Amniotic stem cell (primary cell): ENCODE measurements at regions not wholly inside any gene's neighbourhood (a gene's known extent, or its start where the extent isn't known, plus 50 kb on each side); places are given as distances from the start of the nearest gene placed in this dataset.
"Not testable (repeated sequence)": the region's sequence is repeated elsewhere in the genome, so short reads cannot be mapped to it uniquely, and the experiment has no call there.

Experiments used
- DNase-seq: peaks from one replicate; lab custom pipeline; 2025; lab: John Stamatoyannopoulos, UW

DNA sequence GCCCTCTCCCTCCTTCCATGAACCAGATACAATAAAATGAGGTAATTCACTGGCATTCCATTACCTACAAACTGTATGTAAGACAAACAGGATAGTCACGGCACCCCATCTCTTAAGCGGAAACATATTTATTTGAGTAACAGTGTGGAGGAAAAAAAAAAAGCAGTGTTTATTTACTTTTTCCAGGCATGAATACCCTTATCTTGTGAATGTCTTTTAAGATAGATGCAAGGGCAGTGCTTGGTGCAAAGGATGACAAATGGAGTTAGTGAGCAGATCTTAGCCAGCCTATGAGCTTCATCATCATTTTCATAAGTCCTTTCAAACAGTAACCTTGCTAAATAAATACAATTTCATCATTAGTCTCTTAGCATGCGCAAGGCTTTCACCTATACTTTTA lies 1661.8 kb upstream of the SPRY2 start:
- no peak for DNase-seq

DNA sequence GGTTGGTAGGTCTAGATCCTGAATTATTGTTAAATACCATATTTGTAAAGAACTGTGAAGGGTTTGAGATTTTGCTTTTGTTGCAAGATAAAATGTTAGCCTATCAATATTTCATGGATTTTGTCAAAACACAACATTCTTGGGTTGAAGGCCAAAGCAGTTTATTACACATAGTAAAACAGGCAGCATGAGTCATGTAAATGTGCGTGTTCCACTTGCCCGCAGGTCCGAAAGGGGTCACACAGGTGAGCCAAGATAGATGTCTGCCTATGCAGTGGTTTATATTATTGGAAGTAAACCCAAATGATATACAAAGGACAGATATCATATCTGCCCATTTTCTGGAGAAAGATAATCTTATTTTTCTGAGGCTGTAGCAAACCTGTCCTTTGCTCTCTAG lies 1654.4 kb upstream of the SPRY2 start:
- no peak for DNase-seq

DNA sequence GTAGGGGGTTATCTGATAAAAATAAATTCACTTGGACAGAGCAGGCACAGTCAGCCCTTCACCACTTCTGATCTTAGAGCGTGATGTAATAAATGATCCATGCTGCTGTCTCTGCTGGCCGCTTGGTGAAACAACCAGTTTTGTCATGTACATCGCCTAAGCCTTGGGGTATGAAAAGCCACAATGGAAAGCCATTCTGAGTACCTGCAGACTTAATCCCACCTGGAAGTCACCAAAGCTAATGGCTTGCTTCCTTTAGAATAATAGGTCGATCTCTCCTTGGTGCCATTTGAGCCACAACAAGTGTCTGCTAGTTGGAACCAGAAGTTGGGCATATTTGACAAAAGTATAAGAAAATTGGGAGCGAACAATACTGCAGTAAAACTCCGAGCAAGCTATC lies 1649.7 kb upstream of the SPRY2 start:
- DNase-seq = no peak

DNA sequence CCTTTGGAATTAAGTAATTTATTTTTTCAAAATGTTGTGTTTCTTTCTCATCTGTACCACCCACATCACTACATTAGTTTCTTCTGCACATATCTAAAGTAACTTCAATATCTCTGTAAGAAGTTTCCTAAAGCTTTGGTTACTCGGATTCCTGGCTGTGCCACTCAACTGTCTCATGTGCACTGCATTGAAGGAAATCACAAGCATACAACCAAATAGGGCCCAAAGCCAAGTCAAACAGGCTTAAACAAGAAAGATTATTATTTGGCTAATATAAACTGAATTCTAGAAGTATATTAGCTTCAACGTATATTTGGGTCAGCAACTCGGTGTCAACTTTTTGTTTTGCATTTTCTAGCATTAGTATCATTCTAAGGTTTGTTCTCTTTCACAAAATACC lies 1647.6 kb upstream of the SPRY2 start:
- DNase-seq = no peak

DNA sequence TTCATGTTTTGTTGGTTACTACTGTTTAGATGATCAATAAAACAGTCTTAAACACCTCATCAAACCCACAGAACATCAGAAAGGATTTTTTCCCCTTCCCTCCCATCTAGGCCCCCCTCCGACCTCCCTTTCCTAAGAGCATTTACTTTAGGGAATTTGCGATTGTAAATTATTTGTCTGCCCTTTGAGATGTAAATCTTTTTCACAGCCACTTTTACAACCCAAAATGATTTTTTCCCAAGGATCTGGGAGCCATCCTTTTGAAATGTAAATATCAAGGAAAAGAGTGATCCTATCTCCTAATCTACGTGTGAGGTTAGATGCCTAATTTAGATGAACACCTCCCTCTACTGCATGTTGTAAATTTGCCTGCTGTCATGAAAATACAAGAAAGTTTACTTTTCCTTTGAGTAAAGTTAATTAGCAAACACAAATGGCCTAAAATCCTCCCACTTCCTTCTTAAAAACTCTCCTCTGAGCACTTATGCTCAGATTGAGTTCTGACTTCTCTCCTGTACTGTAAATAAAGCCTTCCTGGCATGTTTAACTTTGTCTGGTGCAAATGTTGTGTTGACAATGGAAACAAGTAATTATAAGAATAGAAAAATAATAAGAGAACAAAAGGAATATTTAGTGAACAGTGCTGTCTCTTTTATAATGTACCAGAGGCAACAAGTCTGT lies 1646.9 kb upstream of the SPRY2 start:
- no peak for DNase-seq

DNA sequence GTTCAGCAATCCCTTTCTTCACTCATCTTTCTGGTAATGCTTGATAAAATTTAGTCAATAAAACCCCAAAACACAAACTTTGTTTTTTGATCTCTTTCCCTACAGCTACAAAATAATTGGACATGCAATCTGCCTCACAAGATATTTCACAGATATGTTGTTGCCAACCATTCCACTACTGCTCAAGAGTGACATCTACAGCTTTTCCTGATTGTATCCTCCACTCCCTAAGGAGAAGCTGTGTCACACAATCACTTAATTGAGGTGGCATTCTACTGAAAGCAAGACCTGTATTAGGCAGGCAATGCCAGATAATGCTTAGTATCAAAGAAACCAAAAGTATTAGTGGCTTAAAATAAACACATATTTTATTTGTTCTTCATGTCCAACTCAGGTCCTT lies 1646.2 kb upstream of the SPRY2 start:
- no peak for DNase-seq

DNA sequence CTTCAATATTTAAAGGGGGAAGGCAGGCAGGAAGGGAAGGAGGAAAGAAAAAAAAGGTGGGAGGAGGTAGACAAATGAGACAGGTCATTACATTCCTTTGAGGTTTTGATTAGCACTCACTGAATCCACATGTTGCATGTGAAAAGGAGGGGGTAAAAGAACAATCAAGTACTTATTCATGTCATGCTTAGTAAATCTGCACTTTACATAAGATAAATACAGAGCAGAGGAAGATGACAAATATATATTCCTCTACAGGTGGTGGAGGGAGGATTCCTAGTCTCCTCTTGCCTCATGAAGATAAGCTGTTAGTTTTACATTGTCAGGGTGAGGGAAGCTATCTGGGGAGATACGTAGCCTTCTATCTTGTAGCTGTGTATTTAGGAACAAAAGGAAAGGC lies 1645.4 kb upstream of the SPRY2 start:
- DNase-seq = no peak

DNA sequence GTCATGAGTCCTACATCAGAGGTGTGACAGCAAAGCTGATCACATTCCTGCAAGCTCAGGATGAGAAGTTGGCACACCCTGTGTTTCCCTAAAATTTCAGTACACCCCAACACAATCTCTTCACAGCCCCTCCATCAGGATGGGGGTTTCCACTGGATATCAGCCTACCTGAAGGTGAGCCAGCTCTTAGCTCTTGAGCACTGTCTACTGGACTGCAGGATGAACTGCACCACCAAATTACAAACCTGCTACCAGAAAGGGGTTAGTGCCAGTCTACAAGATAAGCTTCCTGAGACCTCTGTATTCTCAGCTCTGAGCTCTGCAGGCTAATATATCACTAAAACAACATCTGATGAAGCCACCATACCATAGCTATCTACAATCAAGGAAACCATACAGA lies 1616.2 kb upstream of the SPRY2 start:
- no peak for DNase-seq

DNA sequence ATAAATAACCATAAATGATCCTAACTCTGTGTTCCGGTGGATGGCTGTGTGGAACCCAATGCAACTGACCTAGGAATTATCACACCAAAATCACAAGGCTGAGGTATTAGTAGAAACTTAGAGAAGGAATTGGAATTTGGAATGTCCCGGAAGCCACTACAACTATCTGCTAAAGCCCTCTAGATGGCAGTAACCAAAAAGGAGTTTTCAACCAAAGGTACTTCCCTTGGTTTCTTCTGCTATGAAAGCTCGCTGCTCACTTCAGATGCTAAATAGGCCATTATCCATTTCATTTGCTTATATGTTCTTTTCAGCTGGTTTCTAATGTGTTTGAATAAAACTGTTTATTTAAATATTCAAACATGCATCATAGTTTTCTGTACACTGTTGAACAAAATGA lies 1589.1 kb upstream of the SPRY2 start:
- peak; percentile 17 for DNase-seq

DNA sequence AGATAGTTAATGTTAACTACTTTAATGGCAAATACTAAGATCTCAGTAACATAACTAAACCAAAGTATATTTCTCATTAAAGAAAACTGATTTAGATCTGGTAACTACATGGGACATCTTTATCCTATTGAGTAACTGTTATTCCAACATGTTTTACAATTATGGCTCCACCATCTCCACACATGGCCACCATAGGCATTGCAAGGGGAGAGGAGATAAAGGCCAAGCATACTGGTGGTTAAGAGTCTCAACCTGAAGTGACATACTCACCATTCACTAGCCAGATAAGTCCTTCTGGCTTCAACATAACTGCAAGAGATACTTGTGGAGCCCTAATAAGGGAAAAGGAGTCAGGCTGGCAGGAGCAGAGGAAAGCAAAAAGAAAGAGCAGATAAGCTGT lies 1586.4 kb upstream of the SPRY2 start:
- no peak for DNase-seq

DNA sequence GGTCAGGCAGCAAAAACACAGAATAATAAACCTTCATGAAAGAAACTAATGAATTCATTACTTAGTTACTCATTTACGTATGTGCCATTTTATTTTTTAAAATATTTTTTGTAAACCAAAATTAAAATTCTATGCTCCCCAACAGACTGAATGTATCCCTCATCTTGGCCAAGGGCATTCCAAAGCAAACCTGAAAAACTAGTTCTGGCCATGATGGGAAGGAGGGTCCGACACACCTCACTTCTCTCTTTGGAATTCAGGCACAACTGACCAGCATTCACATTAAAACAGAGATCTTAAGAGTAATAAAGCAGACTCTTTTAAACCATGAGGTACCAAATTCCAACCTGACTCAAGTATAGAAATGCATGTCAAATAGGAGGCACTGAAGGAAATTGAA lies 1576.9 kb upstream of the SPRY2 start:
- no peak for DNase-seq

DNA sequence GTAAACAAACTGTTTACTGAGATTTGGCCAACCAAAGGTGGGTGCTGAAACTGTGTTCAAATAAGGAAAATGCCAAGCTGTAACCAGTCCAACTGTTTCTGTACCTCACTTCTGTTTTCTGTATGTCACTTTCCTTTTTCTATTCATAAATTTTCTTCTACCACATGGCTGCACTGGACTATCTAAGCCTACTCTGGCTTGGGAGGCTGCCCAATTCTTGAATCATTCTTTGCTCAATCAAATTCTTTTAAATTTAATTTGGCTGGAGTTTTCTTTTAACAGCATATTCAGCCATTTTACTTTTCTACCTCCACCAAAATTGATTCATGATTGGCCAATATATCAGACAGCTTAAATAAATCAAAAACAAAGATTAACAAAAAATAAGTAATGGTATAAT lies 1575.5 kb upstream of the SPRY2 start:
- DNase-seq = peak; percentile 14

DNA sequence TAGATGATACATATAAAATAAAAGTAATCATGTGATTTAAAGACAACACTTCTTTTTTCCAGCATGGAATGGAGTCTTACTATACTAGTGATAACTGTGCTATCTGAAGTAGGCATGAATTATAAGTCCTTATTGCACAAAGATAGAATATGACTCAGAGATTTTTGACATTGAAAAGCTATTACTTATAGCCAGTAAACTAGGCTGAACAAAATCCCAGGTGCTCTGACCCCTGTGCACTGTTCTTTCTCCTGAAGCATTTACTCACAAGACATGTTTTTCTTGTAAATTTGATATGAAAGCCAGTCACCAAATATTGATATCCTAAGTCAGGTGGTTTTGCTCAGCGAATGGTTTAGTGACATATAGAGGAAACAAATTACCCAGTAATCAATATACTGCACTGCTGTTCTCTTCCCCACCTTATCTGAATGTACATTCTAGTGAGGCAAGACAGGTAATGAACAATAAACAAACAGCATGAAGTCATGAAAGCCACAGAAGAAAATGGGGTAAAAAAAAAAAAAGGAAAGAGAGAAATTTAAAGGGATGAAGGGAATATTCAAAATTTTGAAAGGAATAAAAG lies 1567.0 kb upstream of the SPRY2 start:
- no peak for DNase-seq

DNA sequence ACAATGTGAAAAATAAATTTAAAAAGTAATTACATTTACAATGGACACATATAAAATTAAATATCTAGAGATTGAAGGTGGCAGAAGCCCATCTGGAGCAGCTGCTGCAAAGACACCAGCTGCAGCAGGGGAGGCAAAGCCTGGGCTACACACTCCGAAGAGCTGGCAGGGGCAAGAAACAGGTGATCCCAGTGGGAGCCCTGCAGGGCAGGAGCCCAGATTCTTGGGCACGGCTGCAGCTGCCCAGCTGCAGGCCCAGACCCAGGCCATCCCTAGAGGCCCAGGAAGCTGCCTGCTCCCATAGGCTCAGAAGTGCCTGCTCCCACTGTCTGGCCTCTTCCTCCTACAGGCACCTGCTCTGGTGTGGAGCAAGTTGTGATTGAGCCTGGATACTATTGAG lies 1547.9 kb upstream of the SPRY2 start:
- DNase-seq = no peak

DNA sequence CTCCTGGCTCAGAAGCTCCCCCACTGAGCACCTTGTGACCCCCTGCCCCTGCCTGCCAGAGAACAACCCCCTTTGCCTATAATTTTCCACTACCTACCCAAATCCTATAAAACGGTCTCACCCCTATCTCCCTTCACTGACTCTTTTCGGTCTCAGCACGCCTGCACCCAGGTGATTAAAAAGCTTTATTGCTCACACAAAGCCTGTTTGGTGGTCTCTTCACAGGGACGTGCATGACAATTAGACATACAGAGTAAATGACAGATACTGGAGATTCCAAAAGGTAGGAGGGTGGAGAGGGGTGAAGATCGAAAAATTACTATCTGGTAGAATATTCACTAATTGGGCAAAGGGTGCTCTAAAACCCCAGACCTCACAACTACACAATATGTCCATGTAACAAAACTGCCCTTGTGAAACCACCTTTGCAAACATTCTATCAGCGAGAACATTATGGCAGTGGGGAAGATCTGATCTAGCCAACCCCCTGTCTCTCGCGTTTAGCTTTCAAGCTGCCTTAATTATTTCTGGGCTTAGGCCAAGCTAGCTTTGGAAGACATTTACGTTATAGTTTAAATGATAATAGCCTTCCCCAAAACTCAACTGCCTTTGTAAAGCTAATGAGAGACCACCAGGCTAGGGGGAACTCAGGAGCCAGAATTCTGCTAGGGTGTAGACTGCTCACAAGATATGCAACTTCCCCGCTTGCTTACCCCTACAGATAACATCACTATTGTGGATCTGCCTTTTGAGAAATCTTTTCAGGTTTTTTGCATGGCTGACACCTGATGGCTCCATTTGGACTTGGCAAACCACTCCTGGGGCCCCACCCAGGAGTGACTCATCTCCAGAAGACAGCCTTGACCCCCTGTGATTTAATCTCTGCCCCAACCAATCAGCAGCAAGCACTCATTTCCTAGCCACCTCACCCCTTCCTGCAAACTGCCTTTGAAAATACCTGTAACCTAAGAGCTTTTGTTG lies 1534.0 kb upstream of the SPRY2 start:
- DNase-seq = no peak

DNA sequence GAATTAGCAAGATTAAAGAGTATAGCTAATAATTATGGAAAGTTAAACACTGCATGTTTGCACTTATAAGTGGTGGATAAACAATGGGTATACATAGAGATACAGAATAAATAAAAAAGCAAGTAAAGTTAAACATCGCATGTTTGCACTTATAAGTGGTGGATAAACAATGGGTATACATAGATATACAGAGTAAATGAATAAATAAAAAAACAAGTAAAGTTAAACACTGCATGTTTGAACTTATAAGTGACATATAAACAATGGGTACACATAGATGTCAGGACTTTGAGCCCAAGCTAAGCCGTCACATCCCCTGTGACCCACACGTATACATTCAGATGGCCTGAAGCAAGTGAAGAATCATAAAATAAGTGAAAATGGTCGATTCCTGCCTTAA lies 1533.3 kb upstream of the SPRY2 start:
- no peak for DNase-seq

DNA sequence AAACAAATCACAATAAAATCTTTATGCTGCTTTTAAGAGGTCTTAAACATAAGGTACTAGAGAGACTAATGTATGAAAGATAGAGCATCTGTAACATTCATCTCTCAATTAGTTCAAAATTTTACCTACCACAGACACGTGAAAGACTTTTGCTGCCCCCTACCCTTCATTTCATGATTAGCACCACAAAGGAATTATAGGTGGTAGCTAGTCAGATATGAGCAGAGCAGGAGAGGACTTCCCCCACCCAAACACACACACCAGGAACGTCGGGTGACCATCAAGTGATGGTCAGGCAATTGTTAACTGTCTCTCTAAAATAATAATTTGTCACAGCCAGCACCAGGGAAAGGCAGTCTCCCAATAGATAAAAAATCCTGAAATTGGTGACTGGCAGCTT lies 1531.7 kb upstream of the SPRY2 start:
- DNase-seq = no peak

DNA sequence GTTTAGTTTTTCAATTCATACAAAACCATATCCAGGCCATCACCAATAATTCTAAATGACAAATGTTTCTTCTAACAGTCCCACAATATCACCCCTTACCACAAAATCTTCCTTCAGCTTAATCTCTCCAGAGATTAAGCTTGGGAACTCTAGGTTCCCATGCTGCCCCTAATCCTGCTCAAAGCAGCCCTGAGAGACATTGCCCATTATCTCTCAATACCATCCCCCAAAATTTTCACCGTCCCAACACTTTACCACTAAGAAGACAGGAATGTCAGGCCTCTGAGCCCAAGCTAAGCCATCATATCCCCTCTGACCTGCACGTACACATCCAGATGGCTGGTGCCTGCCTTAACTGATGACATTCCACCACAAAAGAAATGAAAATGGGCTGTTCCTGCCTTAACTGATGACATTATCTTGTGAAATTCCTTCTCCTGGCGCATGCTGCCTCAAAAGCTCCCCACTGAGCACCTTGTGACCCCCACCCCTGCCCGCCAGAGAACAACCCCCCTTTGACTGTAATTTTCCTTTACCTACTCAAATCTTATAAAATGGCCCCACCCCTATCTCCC lies 1530.9 kb upstream of the SPRY2 start:
- not testable (repeated sequence) for DNase-seq

DNA sequence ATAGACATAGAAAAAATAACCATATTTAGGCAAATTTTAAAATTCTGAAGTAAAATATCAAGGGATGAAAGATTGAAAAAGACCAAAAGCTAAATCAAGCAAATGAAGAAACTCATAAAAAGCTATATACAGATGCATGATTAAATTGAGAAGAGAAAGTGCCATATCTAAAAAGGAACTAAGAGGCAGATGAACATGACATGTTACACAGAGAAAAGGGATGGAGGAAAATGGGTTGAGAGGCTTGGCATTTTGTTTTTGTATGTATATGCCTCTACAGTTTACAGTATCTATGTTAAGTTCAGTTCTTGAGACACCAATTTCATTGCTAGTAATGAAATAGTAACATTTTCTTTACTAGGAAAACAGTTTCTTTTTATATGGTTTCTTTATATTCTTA lies 1507.4 kb upstream of the SPRY2 start:
- DNase-seq = no peak

DNA sequence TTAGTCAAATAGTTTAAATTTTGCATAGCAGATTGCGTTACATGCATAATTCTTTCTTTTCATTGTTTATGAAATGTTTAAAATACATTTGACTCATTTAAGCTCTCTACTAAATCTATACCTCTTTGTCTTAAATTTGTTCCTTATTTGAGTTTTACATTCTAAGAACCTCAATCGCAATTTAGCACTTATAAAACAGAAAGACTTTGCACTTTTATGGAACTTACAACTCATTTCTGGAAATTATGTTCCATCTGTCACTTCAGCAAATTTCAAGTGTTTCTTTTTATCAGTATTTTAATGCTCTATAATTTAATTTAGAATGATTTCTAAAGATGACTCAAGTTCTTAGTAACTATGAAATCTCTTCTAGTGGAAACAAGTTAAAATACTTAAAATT lies 1505.8 kb upstream of the SPRY2 start:
- no peak for DNase-seq

DNA sequence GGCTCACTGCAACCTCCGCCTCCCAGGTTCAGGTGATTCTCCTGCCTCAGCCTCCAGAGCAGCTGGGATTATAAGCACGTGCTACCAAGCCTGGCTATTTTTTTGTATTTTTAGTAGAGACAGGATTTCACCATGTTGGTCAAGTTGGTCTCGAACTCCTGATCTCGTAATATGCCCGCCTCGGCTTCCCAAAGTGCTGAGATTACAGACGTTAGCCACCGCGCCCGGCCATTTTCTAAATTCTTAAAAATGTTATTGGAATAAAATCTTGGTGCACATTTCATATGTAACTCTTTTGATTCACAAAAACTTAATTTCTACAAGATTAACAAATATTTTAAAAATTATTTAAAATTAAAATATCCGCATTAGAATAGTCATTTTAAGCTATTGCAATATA lies 1480.3 kb upstream of the SPRY2 start:
- no peak for DNase-seq

DNA sequence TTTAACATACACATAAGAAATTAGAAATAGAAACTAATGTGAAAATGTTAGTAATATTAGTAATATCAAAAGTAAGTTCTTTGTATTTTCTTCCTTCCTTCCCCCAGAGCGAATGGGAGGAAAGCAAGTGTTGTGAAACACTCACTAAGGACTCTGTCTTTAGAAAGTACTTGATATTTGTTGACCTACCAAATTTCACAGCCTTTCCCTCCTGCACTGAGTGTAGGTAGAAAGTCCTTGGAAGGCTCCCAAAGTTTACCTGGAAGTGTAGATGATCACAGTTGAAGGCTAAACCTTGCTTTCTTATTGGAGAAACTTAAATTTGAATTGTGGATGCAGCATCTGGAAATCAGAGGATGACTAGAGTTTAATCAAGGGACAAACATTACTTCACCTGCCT lies 1459.5 kb upstream of the SPRY2 start:
- DNase-seq = no peak

DNA sequence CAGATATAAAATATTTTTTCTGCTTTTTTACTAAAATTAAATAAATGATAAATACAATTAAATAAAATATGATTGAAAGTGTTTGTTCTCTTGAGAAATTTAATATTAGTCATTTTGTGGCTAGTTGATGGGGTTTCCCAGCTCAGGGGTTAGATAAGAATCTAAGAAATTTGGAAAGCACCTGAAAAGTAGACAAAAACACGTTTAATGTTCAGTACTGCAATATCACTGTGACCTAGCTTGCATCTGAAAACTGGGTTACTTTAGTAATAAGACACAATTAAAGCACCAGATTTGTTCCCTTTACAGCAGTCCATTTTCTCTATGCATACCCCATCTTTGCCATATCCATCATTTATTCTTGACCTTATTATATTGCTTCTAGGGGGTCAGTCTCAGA lies 1454.8 kb upstream of the SPRY2 start:
- no peak for DNase-seq
